ENCODE measurements at regions not wholly inside any gene's neighbourhood (a gene's known extent, or its start where the extent isn't known, plus 50 kb on each side); places are given as distances from the start of the nearest gene placed in this dataset.

- H2BK15ac ChIP-seq (ENCODE audit: low read depth, low read length): no peak overlapping the region
- no peak overlapping the region for H3K4me2 ChIP-seq (ENCODE audit: low read depth, low read length)
- H2AFZ ChIP-seq (replicated peaks; ENCODE audit: low read length, poor library complexity): no peak overlapping the region
- DNase-seq (no peak), ATAC-seq (ENCODE audit: low read depth) (no peak)
- no peak overlapping the region for H3K4ac ChIP-seq (ENCODE audit: low read depth, low read length)
- no peak overlapping the region for H3K27ac ChIP-seq (ENCODE audit: insufficient read depth, low read length)
- no peaks in the 10 kb centered on the region for H4K20me1 ChIP-seq (ENCODE audit: insufficient read depth, low read length)
- no peaks in the 10 kb centered on the region for H3K79me1 ChIP-seq (ENCODE audit: low read depth in 1 of 2, low read length in 2 of 2)
- H3K4me1 ChIP-seq (ENCODE audit: control insufficient read depth, insufficient read depth, low read length): no peaks in the 10 kb centered on the region
- peaks cover 2% of the 10 kb centered on the region; the same call in 1 of the 2 replicates for H3K27me3 ChIP-seq (ENCODE audit: control insufficient read depth, insufficient read depth, low read length)
- no peak overlapping the region for H3K4me3 ChIP-seq (ENCODE audit: insufficient read depth, low read depth, low read length)
- H4K91ac ChIP-seq (ENCODE audit: insufficient read depth, low read depth, low read length): no peak overlapping the region
- H4K5ac ChIP-seq (ENCODE audit: low read depth, low read length): no peak overlapping the region
- H2BK120ac ChIP-seq (ENCODE audit: low read depth, low read length): no peak overlapping the region
- no peak overlapping the region for H3K56ac ChIP-seq (ENCODE audit: extremely low read depth, insufficient read depth, low read length)
- in situ Hi-C loops (cut with MboI; ENCODE audit: low sequenced_read_pairs): no loop called here
- CTCF ChIA-PET: no interaction called here
- no peaks in the 10 kb centered on the region for H3K9me1 ChIP-seq (ENCODE audit: insufficient read depth, low read length)
- no peak overlapping the region for H3K23ac ChIP-seq (ENCODE audit: low read depth, low read length)
- H2BK5ac ChIP-seq (ENCODE audit: low read depth, low read length, poor library complexity, severe bottlenecking): no peak overlapping the region
- H2AK5ac ChIP-seq (ENCODE audit: low read depth, low read length): no peak overlapping the region
- no peak overlapping the region for H2BK20ac ChIP-seq (ENCODE audit: low read depth, low read length)
- H2AK9ac ChIP-seq (replicated peaks; ENCODE audit: low read depth, low read length, poor library complexity): no peak overlapping the region
- no CpG with 5 or more reads among the region's 2 CpGs for WGBS, 2 experiments (ENCODE audit: extremely low coverage in 2 of 2, insufficient read length in 1 of 2)
- no peaks in the 10 kb centered on the region for H3K36me3 ChIP-seq (ENCODE audit: control insufficient read depth, insufficient read depth, low read length)
- no peaks in the 10 kb centered on the region for H3K9me3 ChIP-seq (ENCODE audit: control insufficient read depth, insufficient read depth, low read length)
- intact Hi-C loops (cut with micrococcal nuclease): loop anchor here (5.0 kb wide), 1 partner anchor 680 kb away; no protein-coding TSS in a partner anchor
- no peak overlapping the region for H3K18ac ChIP-seq (ENCODE audit: low read depth, low read length)
- no peak overlapping the region for H4K8ac ChIP-seq (ENCODE audit: low read depth in 2 of 2, low read length in 2 of 2)
- no peak overlapping the region for H3K14ac ChIP-seq (replicated peaks; ENCODE audit: low read depth, low read length)
- no TSS peak for BruUV-seq (replicated peaks)
- dilution Hi-C loops (cut with HindIII; ENCODE audit: low sequenced_read_pairs, unreplicated experiment): no loop called here
- no peak overlapping the region for H3K9ac ChIP-seq (ENCODE audit: low read depth, low read length)
- TF ChIP-seq CHD1 (IDR thresholded peaks at IDR 0.05; ENCODE audit: low read depth, low read length) (no peak), POLR2A (IDR thresholded peaks at IDR 0.05; ENCODE audit: low read depth, low read length) (no peak), NFE2L2 (IDR thresholded peaks at IDR 0.05; ENCODE audit: low read depth, low read length) (no peak)
- POLR2A ChIA-PET (ENCODE audit: unreplicated experiment): no interaction called here
Observed at GRCh38 chr11:96461871-96462270, 72.1 kb downstream of the JRKL start.

All from IMR-90 (cell line).